ENCODE measurements at regions not wholly inside any gene's neighbourhood (a gene's known extent, or its start where the extent isn't known, plus 50 kb on each side); places are given as distances from the start of the nearest gene placed in this dataset.
"Not testable (repeated sequence)": the region's sequence is repeated elsewhere in the genome, so short reads cannot be mapped to it uniquely, and the experiment has no call there.

DNA sequence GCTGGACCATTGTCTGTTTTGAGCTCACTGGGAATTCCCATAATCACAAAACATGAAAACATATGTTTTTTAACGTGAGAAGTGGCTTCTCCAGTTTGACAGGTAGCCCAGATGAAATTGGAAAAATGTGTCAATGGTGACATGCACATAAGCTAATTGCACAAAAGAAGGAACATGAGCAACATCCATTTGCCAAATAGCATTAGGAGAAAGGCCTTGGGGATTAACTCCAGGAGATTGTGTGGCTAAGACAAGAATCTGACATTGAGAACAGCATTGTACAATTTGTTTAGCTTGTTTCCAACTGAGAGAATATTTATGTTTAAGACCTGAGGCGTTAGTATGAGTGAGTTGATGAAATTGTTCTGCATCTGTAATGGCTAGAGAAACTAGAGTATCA, 147.0 kb upstream of the API5 start:
- 63% methylated on average over 2 of the region's 2 CpGs for WGBS
- H3K4me3 ChIP-seq (ENCODE audit: low read length in 2 of 2) = no peak overlapping the region
- H3K27ac ChIP-seq (ENCODE audit: low read depth in 1 of 2, low read length in 1 of 2) = no peak overlapping the region

DNA sequence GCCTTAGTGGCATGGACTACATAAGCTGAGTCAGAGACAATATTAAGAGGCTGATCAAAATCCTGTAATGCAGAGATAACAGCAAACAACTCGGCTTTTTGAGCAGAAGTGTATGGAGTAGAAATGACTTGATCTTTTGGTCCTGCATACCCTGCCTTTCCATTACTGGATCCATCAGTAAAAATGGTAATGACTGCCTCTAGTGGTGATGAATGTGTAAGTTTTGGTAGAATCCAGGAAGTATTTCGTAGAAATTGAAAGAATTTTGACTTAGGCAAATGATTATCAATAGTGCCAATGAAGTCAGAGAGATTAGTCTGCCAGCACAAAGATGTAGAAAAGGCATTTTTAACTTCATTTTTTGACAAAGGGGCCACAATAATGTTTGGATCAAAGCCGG, 146.4 kb upstream of the API5 start:
- H3K36me3 ChIP-seq (ENCODE audit: control insufficient read depth in 2 of 2, insufficient read depth in 2 of 2, low read length in 1 of 2); H3K27ac ChIP-seq (ENCODE audit: low read depth in 1 of 2, low read length in 1 of 2); DNase-seq (ENCODE audit: low read depth in 6 of 9, low spot score in 9 of 9); H3K27me3 ChIP-seq (ENCODE audit: control insufficient read depth in 2 of 2, insufficient read depth in 1 of 2, low read length in 1 of 2); H3K4me1 ChIP-seq (ENCODE audit: control insufficient read depth in 2 of 2, insufficient read depth in 2 of 2, low read length in 2 of 2); H3K4me3 ChIP-seq (ENCODE audit: low read length in 2 of 2); H3K9me3 ChIP-seq (ENCODE audit: control insufficient read depth in 2 of 2, insufficient read depth in 1 of 2, low read length in 1 of 2): not testable (repeated sequence)
- WGBS = 89% methylated on average over 3 of the region's 3 CpGs

More for the DNA sequence above, 147.0 kb upstream of the API5 start:
- no peaks in the 10 kb centered on the region for H3K27me3 ChIP-seq (ENCODE audit: control insufficient read depth in 2 of 2, insufficient read depth in 1 of 2, low read length in 1 of 2)
- no peaks in the 10 kb centered on the region for H3K36me3 ChIP-seq (ENCODE audit: control insufficient read depth in 2 of 2, insufficient read depth in 2 of 2, low read length in 1 of 2)
- no peaks in the 10 kb centered on the region for H3K9me3 ChIP-seq (ENCODE audit: control insufficient read depth in 2 of 2, insufficient read depth in 1 of 2, low read length in 1 of 2)
- DNase-seq (ENCODE audit: low read depth in 6 of 9, low spot score in 9 of 9) = no peak
- H3K4me1 ChIP-seq (ENCODE audit: control insufficient read depth in 2 of 2, insufficient read depth in 2 of 2, low read length in 2 of 2) = no peaks in the 10 kb centered on the region

DNA sequence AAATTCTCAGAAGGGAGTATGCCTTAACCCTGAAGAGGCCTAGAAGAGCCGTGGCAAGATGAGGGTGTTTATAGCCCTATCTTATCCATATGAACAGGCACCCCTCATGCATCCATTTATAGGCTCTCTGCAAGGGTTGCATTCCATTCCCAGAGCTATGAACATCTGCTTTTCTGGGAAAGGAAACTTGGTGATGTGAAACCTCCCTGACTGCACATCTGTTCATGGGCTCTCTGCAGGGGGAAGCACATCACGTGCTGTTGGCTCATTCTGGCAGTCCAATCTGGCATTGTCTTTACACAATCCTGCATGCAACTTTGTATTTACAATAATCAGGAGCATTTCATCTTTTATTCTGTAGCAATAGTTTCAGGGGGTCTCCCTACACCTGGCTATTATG, 143.6 kb upstream of the API5 start:
- not testable (repeated sequence) for DNase-seq (ENCODE audit: low read depth in 6 of 9, low spot score in 9 of 9); H3K4me1 ChIP-seq (ENCODE audit: control insufficient read depth in 2 of 2, insufficient read depth in 2 of 2, low read length in 2 of 2); H3K27ac ChIP-seq (ENCODE audit: low read depth in 1 of 2, low read length in 1 of 2); H3K27me3 ChIP-seq (ENCODE audit: control insufficient read depth in 2 of 2, insufficient read depth in 1 of 2, low read length in 1 of 2); H3K4me3 ChIP-seq (ENCODE audit: low read length in 2 of 2); H3K36me3 ChIP-seq (ENCODE audit: control insufficient read depth in 2 of 2, insufficient read depth in 2 of 2, low read length in 1 of 2); H3K9me3 ChIP-seq (ENCODE audit: control insufficient read depth in 2 of 2, insufficient read depth in 1 of 2, low read length in 1 of 2)
- 80% methylated on average over 2 of the region's 2 CpGs for WGBS

DNA sequence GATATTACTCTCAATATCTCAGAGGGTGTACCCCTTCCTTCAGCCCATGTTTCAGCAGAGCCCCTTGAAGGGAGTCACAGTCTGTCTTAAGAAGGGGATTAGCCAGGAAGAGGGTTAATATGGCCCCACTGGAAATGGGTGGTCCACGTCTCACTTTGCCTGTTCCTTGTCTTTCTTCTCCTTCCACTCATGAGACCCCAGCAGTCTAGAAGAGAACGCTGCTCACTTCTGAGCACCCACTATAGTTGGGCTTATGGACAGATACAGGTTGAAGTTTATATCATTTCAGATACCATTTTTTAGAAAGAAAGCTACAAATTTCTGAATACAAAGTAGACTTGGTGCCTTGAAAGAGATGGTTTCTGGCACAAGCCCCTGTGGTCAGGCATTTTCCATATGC, 139.3 kb upstream of the API5 start:
- no peak overlapping the region for H3K4me3 ChIP-seq (ENCODE audit: low read length in 2 of 2)
- H3K9me3 ChIP-seq (ENCODE audit: control insufficient read depth in 2 of 2, insufficient read depth in 1 of 2, low read length in 1 of 2) = no peaks in the 10 kb centered on the region
- no peaks in the 10 kb centered on the region for H3K4me1 ChIP-seq (ENCODE audit: control insufficient read depth in 2 of 2, insufficient read depth in 2 of 2, low read length in 2 of 2)
- no peak overlapping the region for H3K27ac ChIP-seq (ENCODE audit: low read depth in 1 of 2, low read length in 1 of 2)
- DNase-seq (ENCODE audit: low read depth in 6 of 9, low spot score in 9 of 9) = no peak
- H3K36me3 ChIP-seq (ENCODE audit: control insufficient read depth in 2 of 2, insufficient read depth in 2 of 2, low read length in 1 of 2) = no peaks in the 10 kb centered on the region
- H3K27me3 ChIP-seq (ENCODE audit: control insufficient read depth in 2 of 2, insufficient read depth in 1 of 2, low read length in 1 of 2) = no peaks in the 10 kb centered on the region
- 85% methylated on average over 2 of the region's 2 CpGs for WGBS

DNA sequence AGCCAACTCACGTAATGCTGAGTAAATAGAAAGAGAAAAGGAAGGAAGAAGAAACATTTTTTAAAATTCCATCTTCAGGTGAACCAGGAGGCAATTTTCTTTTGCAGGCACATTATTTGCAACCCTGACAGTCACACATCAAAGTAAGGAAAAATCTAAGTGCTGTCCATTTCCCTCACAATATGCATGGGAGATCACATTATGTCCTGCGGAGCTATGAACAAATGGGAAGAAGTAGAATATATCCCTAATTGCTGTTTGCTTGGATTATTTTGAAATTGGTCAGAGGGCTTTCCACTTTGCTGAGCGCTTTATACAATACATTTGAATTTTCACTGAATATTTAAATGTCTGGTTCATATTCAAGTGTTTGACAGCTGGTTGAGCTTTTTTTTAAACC, 133.8 kb upstream of the API5 start:
- Histone ChIP-seq H3K36me3 (ENCODE audit: control insufficient read depth in 2 of 2, insufficient read depth in 2 of 2, low read length in 1 of 2) (no peaks in the 10 kb centered on the region), H3K4me3 (ENCODE audit: low read length in 2 of 2) (no peak overlapping the region), H3K4me1 (ENCODE audit: control insufficient read depth in 2 of 2, insufficient read depth in 2 of 2, low read length in 2 of 2) (no peaks in the 10 kb centered on the region), H3K27ac (ENCODE audit: low read depth in 1 of 2, low read length in 1 of 2) (no peak overlapping the region), H3K27me3 (ENCODE audit: control insufficient read depth in 2 of 2, insufficient read depth in 1 of 2, low read length in 1 of 2) (no peaks in the 10 kb centered on the region), H3K9me3 (ENCODE audit: control insufficient read depth in 2 of 2, insufficient read depth in 1 of 2, low read length in 1 of 2) (no peaks in the 10 kb centered on the region)
- DNase-seq (ENCODE audit: low read depth in 6 of 9, low spot score in 9 of 9) = no peak
- WGBS = 91% methylated on average over 3 of the region's 3 CpGs

DNA sequence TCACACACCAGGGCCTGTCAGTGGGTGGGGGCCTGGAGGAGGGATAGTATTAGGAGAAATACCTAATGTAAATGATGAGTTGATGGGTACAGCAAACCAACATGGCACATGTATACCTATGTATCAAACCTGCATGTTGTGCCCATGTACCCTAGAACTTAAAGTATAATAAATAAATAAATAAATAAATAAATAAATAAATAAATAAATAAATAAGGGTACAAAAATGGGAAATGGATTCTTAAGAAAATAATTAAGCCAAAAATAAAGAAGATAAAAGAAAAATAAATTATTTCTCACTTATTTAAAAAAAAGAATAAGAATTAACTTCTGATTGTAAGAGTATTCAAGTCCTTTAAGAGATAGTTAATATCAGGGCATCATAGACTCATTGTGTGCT, 117.3 kb upstream of the API5 start:
- not testable (repeated sequence) for H3K36me3 ChIP-seq (ENCODE audit: control insufficient read depth in 2 of 2, insufficient read depth in 2 of 2, low read length in 1 of 2); H3K4me3 ChIP-seq (ENCODE audit: low read length in 2 of 2); H3K27me3 ChIP-seq (ENCODE audit: control insufficient read depth in 2 of 2, insufficient read depth in 1 of 2, low read length in 1 of 2); H3K4me1 ChIP-seq (ENCODE audit: control insufficient read depth in 2 of 2, insufficient read depth in 2 of 2, low read length in 2 of 2); H3K27ac ChIP-seq (ENCODE audit: low read depth in 1 of 2, low read length in 1 of 2); DNase-seq (ENCODE audit: low read depth in 6 of 9, low spot score in 9 of 9); H3K9me3 ChIP-seq (ENCODE audit: control insufficient read depth in 2 of 2, insufficient read depth in 1 of 2, low read length in 1 of 2)

DNA sequence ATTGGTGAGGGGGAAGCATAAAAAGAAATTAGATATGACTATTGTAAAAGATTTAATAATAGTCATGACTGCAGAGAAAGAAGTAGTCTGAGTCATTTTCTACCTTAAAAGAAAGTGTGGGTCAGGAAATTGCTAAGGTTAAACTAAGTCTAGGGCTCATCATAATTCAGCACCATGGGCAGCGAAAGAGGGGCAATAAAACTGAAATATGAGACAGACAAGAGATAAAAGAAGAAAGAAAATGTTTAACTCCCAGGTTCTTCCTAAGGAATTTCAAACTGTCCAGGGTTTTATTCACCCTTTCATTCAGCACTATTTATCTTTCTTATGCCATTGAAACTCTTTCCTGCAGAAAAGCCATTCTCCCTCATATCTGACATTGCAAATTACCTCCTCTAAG, 114.4 kb upstream of the API5 start:
- no peaks in the 10 kb centered on the region for H3K27me3 ChIP-seq (ENCODE audit: control insufficient read depth in 2 of 2, insufficient read depth in 1 of 2, low read length in 1 of 2)
- no peak for DNase-seq (ENCODE audit: low read depth in 6 of 9, low spot score in 9 of 9)
- H3K4me1 ChIP-seq (ENCODE audit: control insufficient read depth in 2 of 2, insufficient read depth in 2 of 2, low read length in 2 of 2) = no peaks in the 10 kb centered on the region
- H3K36me3 ChIP-seq (ENCODE audit: control insufficient read depth in 2 of 2, insufficient read depth in 2 of 2, low read length in 1 of 2) = no peaks in the 10 kb centered on the region
- no peaks in the 10 kb centered on the region for H3K9me3 ChIP-seq (ENCODE audit: control insufficient read depth in 2 of 2, insufficient read depth in 1 of 2, low read length in 1 of 2)
- WGBS = 45% methylated on average over 1 of the region's 1 CpG
- H3K4me3 ChIP-seq (ENCODE audit: low read length in 2 of 2) = no peak overlapping the region
- H3K27ac ChIP-seq (ENCODE audit: low read depth in 1 of 2, low read length in 1 of 2) = no peak overlapping the region

DNA sequence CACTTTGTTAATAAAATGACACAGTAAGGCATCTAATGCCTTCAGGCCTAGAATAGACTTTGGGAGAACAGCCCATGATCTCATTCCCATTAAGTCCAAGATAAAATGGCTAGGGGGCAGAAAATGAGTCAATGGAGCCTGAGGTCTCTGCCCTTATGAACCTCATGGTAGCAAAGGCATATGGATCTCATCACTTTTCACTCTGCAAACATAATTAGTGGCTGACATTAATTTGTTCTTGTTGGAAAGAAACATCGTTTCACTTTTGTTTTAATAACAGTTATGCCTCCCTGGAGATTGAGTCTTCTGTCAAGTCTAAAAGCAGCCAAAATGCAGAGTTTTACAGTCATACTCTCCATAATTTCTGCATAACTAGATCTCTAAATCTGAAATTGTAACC, 111.8 kb upstream of the API5 start:
- no peak for DNase-seq (ENCODE audit: low read depth in 6 of 9, low spot score in 9 of 9)
- no peaks in the 10 kb centered on the region for H3K4me1 ChIP-seq (ENCODE audit: control insufficient read depth in 2 of 2, insufficient read depth in 2 of 2, low read length in 2 of 2)
- no peak overlapping the region for H3K4me3 ChIP-seq (ENCODE audit: low read length in 2 of 2)
- no peak overlapping the region for H3K27ac ChIP-seq (ENCODE audit: low read depth in 1 of 2, low read length in 1 of 2)
- WGBS = 74% methylated on average over 1 of the region's 1 CpG
- no peaks in the 10 kb centered on the region for H3K36me3 ChIP-seq (ENCODE audit: control insufficient read depth in 2 of 2, insufficient read depth in 2 of 2, low read length in 1 of 2)
- no peaks in the 10 kb centered on the region for H3K27me3 ChIP-seq (ENCODE audit: control insufficient read depth in 2 of 2, insufficient read depth in 1 of 2, low read length in 1 of 2)
- no peaks in the 10 kb centered on the region for H3K9me3 ChIP-seq (ENCODE audit: control insufficient read depth in 2 of 2, insufficient read depth in 1 of 2, low read length in 1 of 2)

DNA sequence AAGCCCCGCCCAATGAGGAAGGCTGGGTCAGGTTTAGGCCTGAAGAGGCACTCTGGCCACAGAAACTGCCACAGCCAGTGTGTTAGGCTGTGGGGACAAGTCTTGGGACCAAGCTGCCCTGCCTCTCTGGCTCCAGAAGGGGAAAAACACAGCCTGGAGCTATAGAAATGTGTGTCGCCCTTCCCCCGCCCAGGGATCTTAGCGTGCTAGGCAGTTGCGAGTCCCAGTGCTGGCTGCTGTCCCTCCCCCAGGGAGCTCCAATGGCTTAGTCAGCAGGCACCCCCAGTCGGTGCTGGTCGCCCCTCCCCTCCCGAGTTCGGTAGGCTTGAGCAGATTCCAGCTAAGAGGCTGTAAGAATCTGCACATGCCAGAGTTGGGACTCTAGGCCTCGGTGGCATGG, 99.5 kb upstream of the API5 start:
- H3K4me3 ChIP-seq (ENCODE audit: low read length in 2 of 2) = no peak overlapping the region
- no peak overlapping the region for H3K27ac ChIP-seq (ENCODE audit: low read depth in 1 of 2, low read length in 1 of 2)
- no peaks in the 10 kb centered on the region for H3K36me3 ChIP-seq (ENCODE audit: control insufficient read depth in 2 of 2, insufficient read depth in 2 of 2, low read length in 1 of 2)
- WGBS = 76% methylated on average over 10 of the region's 10 CpGs
- no peaks in the 10 kb centered on the region for H3K4me1 ChIP-seq (ENCODE audit: control insufficient read depth in 2 of 2, insufficient read depth in 2 of 2, low read length in 2 of 2)
- H3K9me3 ChIP-seq (ENCODE audit: control insufficient read depth in 2 of 2, insufficient read depth in 1 of 2, low read length in 1 of 2) = peaks cover 0 to 11% of the 10 kb centered on the region in 2 donors
- DNase-seq (ENCODE audit: low read depth in 6 of 9, low spot score in 9 of 9) = no peak
- no peaks in the 10 kb centered on the region for H3K27me3 ChIP-seq (ENCODE audit: control insufficient read depth in 2 of 2, insufficient read depth in 1 of 2, low read length in 1 of 2)

DNA sequence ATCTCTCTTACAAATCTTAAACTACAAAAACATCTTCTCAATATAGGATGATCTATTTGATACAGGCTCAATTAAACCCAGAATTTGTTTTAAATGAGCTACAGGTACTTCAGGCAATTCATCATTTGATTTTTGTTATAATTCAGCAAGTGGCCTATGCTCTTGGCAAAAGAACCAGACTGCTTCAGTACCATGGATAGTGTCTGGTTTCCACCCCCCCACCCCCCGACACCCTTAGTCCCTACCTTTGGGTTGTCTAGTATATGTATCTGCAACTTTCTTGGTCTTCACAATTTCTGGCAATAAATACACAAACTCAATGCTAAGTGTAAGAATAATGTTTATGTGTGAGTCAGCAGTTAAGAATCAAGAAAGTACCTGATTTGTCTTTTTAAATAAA, 97.3 kb upstream of the API5 start:
- no peaks in the 10 kb centered on the region for H3K36me3 ChIP-seq (ENCODE audit: control insufficient read depth in 2 of 2, insufficient read depth in 2 of 2, low read length in 1 of 2)
- no peak for DNase-seq (ENCODE audit: low read depth in 6 of 9, low spot score in 9 of 9)
- WGBS = 24% methylated on average over 1 of the region's 1 CpG

More for the DNA sequence above, 97.3 kb upstream of the API5 start:
- H3K27me3 ChIP-seq (ENCODE audit: control insufficient read depth in 2 of 2, insufficient read depth in 1 of 2, low read length in 1 of 2) = no peaks in the 10 kb centered on the region
- H3K9me3 ChIP-seq (ENCODE audit: control insufficient read depth in 2 of 2, insufficient read depth in 1 of 2, low read length in 1 of 2) = peaks cover 0 to 11% of the 10 kb centered on the region in 2 donors
- H3K4me3 ChIP-seq (ENCODE audit: low read length in 2 of 2) = no peak overlapping the region
- no peaks in the 10 kb centered on the region for H3K4me1 ChIP-seq (ENCODE audit: control insufficient read depth in 2 of 2, insufficient read depth in 2 of 2, low read length in 2 of 2)
- no peak overlapping the region for H3K27ac ChIP-seq (ENCODE audit: low read depth in 1 of 2, low read length in 1 of 2)
